Breast epithelium (tissue), 4 donors: ENCODE measurements at regions not wholly inside any gene's neighbourhood (a gene's known extent, or its start where the extent isn't known, plus 50 kb on each side); places are given as distances from the start of the nearest gene placed in this dataset.

Experiments used
- DNase-seq, 2 donors: peaks; one replicate each; pipeline ENCODE4 v3.0.0-alpha.2; 2019; ENCODE audit warnings: low spot score in 2 of 2
- H3K27ac ChIP-seq, 2 donors: fragments of 200-600 bp; sonication (generic) in 1 of 2; one replicate each; pipeline ENCODE4 v1.5.1; 2016 to 2019; ENCODE audit warnings: mild to moderate bottlenecking in 1 of 2
- H3K27me3 ChIP-seq, 2 donors: fragments of 200-600 bp; sonication (generic) in 1 of 2; one replicate each; pipeline versions ENCODE4 v1.5.1 to v1.6.0; 2017 to 2019; ENCODE audit warnings: control low read depth in 1 of 2, mild to moderate bottlenecking in 1 of 2
- H3K36me3 ChIP-seq: fragments of 200-600 bp; one replicate; pipeline ENCODE4 v1.5.1; 2019
- H3K4me1 ChIP-seq, 2 donors: fragments of 200-600 bp; sonication (generic); one replicate each; pipeline ENCODE4 v1.5.1; 2016 to 2019; ENCODE audit warnings: control low read depth in 1 of 2
- H3K4me3 ChIP-seq, 3 donors: fragments of 200-600 bp; sonication (generic); 1 replicate in 2 of 3; 2 replicates in 1 of 3; pipeline ENCODE4 v1.5.1; 2016 to 2019; ENCODE audit warnings: mild to moderate bottlenecking in 3 of 3, moderate library complexity in 2 of 3
- H3K9me3 ChIP-seq, 2 donors: fragments of 200-600 bp; sonication (generic) in 1 of 2; one replicate each; pipeline ENCODE4 v1.5.1; 2016 to 2019; ENCODE audit warnings: control low read depth in 1 of 2
- POLR2A ChIP-seq: fragments of 450-650 bp; IDR thresholded peaks from one replicate; pipeline ENCODE4 v1.6.1; 2016; ENCODE audit warnings: antibody characterized with exemption, mild to moderate bottlenecking, moderate library complexity
- POLR2AphosphoS5 ChIP-seq, 3 donors: sonication (generic); formaldehyde crosslinking; IDR thresholded peaks; one replicate each; pipeline ENCODE4 v1.6.1; 2017; ENCODE audit warnings: antibody characterized with exemption in 3 of 3
- intact Hi-C: fragments of 100-400 bp; cut with DNase I; formaldehyde crosslinking; loops from one replicate; pipeline ENCODE4 v1.15.1; 2023; ENCODE audit warnings: low total_unique reads
- TF ChIP-seq, protein P1 (sequence below), 3 donors: fragments of 450-650 bp; IDR thresholded peaks; one replicate each; pipeline ENCODE4 v1.5.1; 2016 to 2017; ENCODE audit warnings: antibody characterized with exemption in 3 of 3, mild to moderate bottlenecking in 3 of 3, moderate library complexity in 3 of 3

DNA sequence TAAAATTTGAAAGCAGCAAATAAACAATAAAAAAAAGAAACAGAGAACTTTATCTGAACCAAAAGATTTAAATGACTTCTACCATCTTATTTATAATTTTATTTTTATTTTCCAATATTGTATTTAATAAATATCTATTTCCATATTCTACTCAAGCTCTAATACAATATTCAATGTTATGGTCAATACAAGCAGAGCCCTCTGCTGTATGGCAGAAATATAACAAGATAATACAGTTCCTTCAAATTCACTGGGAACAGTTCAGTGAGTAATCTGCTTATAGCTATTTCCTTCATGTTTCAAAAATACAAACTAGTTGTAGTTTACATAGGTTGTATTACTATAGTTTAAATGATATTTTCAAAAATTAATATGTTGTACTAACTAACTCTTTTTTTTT lies 332.7 kb downstream of the PRDM9 start:
- intact Hi-C loops: no loop called here
- Histone ChIP-seq H3K4me3 (no peak overlapping the region), H3K4me1 (no peaks in the 10 kb centered on the region), H3K27ac (no peak overlapping the region), H3K27me3 (no peaks in the 10 kb centered on the region), H3K9me3 (peaks cover 7 to 9% of the 10 kb centered on the region in 2 donors), H3K36me3 (no peaks in the 10 kb centered on the region)
- no peak for DNase-seq
- TF ChIP-seq, protein P1, sequence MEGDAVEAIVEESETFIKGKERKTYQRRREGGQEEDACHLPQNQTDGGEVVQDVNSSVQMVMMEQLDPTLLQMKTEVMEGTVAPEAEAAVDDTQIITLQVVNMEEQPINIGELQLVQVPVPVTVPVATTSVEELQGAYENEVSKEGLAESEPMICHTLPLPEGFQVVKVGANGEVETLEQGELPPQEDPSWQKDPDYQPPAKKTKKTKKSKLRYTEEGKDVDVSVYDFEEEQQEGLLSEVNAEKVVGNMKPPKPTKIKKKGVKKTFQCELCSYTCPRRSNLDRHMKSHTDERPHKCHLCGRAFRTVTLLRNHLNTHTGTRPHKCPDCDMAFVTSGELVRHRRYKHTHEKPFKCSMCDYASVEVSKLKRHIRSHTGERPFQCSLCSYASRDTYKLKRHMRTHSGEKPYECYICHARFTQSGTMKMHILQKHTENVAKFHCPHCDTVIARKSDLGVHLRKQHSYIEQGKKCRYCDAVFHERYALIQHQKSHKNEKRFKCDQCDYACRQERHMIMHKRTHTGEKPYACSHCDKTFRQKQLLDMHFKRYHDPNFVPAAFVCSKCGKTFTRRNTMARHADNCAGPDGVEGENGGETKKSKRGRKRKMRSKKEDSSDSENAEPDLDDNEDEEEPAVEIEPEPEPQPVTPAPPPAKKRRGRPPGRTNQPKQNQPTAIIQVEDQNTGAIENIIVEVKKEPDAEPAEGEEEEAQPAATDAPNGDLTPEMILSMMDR (IDR thresholded peaks at IDR 0.05): no peak
- no peak for TF ChIP-seq POLR2AphosphoS5 (IDR thresholded peaks at IDR 0.05)
- TF ChIP-seq POLR2A: no peak

GRCh38 chr5:23864786-23865185 lies 357.4 kb downstream of the PRDM9 start:
- Histone ChIP-seq H3K4me1 (no peaks in the 10 kb centered on the region), H3K27me3 (no peaks in the 10 kb centered on the region), H3K36me3 (no peaks in the 10 kb centered on the region), H3K4me3 (no peak overlapping the region), H3K27ac (no peak overlapping the region), H3K9me3 (no peaks in the 10 kb centered on the region)
- TF ChIP-seq POLR2A (no peak), POLR2AphosphoS5 (IDR thresholded peaks at IDR 0.05) (no peak)
- TF ChIP-seq, protein P1 (IDR thresholded peaks at IDR 0.05): no peak
- intact Hi-C loops: no loop called here
- no peak for DNase-seq

DNA sequence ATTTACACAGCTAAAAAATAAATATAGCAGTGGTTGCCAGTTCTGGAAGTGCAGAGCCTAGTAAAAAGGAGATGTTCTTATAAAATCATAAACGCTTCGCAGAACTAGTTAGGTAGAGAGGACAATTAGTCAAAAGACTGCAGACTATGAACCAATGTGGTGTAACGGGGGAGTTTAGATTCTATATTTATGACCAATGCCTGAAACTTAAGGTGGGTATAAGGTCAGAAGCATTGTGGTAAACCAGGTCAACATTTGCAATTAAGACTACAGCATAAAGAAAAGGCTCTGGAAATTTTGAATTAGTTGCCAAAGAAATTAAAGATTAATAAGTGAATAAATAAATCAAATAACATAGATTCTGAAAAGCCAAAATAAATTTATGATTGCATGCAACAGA lies 370.4 kb downstream of the PRDM9 start:
- DNase-seq: no peak
- intact Hi-C loops: no loop called here
- no peaks in the 10 kb centered on the region for H3K9me3 ChIP-seq
- TF ChIP-seq POLR2AphosphoS5 (IDR thresholded peaks at IDR 0.05) (no peak), POLR2A (no peak)
- TF ChIP-seq, protein P1 (IDR thresholded peaks at IDR 0.05): no peak
- no peaks in the 10 kb centered on the region for H3K4me1 ChIP-seq
- no peaks in the 10 kb centered on the region for H3K36me3 ChIP-seq
- no peaks in the 10 kb centered on the region for H3K27me3 ChIP-seq
- no peak overlapping the region for H3K27ac ChIP-seq
- no peak overlapping the region for H3K4me3 ChIP-seq

DNA sequence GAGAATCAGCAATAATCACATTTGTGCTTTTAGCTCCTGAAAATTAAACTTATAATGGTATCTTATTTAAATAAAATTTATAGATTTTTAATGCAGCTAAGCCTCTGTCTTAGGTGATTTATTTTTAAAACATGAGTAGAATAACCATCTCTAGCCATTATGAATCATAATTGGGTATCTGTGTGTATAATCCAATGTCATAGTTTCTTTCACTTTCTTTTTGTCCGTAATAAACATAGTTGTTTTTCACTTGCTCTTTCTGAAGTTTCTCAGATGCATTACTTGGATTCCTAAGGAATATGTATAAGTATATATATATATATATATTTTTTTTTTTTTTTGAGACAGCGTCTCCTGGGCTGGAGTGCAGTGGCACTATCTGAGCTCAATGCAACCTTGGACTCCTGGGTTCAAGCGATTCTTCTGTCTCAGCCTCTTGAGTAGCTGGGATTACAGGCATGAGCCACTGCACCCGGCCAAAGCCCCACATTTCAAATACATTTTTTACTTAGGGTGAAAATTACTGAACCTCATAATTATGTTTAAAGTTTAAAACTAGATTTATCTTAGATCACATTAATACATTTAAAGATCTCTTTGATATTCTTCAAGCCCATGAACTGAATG lies 377.1 kb downstream of the PRDM9 start:
- Histone ChIP-seq H3K9me3 (no peaks in the 10 kb centered on the region), H3K27ac (no peak overlapping the region), H3K27me3 (no peaks in the 10 kb centered on the region), H3K36me3 (no peaks in the 10 kb centered on the region), H3K4me1 (no peaks in the 10 kb centered on the region), H3K4me3 (no peak overlapping the region)
- intact Hi-C loops: no loop called here
- no peak for DNase-seq
- TF ChIP-seq POLR2A (no peak), POLR2AphosphoS5 (IDR thresholded peaks at IDR 0.05) (no peak)
- TF ChIP-seq, protein P1 (IDR thresholded peaks at IDR 0.05): no peak

- Histone ChIP-seq H3K27ac (no peak overlapping the region), H3K4me3 (no peak overlapping the region), H3K36me3 (no peaks in the 10 kb centered on the region), H3K4me1 (no peaks in the 10 kb centered on the region), H3K9me3 (peaks cover 0 to 14% of the 10 kb centered on the region in 2 donors), H3K27me3 (no peaks in the 10 kb centered on the region)
- intact Hi-C loops: no loop called here
- TF ChIP-seq POLR2A (no peak), POLR2AphosphoS5 (IDR thresholded peaks at IDR 0.05) (no peak)
- TF ChIP-seq, protein P1 (IDR thresholded peaks at IDR 0.05): no peak
- DNase-seq: no peak
These were observed 386.2 kb downstream of the PRDM9 start for GRCh38 chr5:23893561-23893960.
